ENCODE measurements at regions not wholly inside any gene's neighbourhood (a gene's known extent, or its start where the extent isn't known, plus 50 kb on each side); places are given as distances from the start of the nearest gene placed in this dataset.

DNA sequence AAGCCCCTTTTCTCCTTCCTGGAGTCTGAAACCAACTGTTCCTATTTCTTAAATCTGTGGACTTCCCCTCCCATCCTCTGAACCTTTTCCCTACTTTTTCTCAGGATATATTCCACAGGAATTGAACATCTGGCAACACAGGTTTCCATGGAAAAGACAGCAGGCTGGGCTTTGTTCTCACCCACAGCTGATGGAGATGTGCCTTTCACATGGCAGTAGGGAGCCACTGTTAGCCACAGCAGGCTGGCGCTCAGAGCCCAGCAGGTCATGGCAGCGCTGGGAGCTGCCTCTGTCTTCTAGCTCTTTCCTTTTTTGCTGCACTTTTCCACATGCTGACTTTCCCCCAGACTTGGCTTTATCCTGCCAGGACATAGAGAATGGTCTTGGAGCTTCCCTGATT, 116.4 kb upstream of the NLRP1 start:
- Histone ChIP-seq H3K4me2 (ENCODE audit: low read depth, low read length, poor library complexity, severe bottlenecking) (no peak overlapping the region), H3K9me3 (ENCODE audit: insufficient read depth, low read length) (no peaks in the 10 kb centered on the region), H3K27me3 (ENCODE audit: low read length) (no peaks in the 10 kb centered on the region), H3K36me3 (ENCODE audit: low read length) (no peaks in the 10 kb centered on the region), H3K9ac (ENCODE audit: low read length) (no peak overlapping the region), H3F3A (ENCODE audit: insufficient read depth) (no peaks in the 10 kb centered on the region), H3K9me2 (replicated peaks; ENCODE audit: insufficient read depth, low read length) (no peaks in the 10 kb centered on the region), H4K20me1 (ENCODE audit: low read depth, low read length) (no peaks in the 10 kb centered on the region), H3K27ac (ENCODE audit: low read depth, low read length) (no peak overlapping the region), H2AFZ (ENCODE audit: low read depth, low read length, severe bottlenecking) (no peak overlapping the region), H3K4me3 (ENCODE audit: insufficient read depth, low read length, poor library complexity, severe bottlenecking) (no peak overlapping the region), H3K79me2 (ENCODE audit: insufficient read depth, low read length) (no peaks in the 10 kb centered on the region)
- TF ChIP-seq, protein P1, sequence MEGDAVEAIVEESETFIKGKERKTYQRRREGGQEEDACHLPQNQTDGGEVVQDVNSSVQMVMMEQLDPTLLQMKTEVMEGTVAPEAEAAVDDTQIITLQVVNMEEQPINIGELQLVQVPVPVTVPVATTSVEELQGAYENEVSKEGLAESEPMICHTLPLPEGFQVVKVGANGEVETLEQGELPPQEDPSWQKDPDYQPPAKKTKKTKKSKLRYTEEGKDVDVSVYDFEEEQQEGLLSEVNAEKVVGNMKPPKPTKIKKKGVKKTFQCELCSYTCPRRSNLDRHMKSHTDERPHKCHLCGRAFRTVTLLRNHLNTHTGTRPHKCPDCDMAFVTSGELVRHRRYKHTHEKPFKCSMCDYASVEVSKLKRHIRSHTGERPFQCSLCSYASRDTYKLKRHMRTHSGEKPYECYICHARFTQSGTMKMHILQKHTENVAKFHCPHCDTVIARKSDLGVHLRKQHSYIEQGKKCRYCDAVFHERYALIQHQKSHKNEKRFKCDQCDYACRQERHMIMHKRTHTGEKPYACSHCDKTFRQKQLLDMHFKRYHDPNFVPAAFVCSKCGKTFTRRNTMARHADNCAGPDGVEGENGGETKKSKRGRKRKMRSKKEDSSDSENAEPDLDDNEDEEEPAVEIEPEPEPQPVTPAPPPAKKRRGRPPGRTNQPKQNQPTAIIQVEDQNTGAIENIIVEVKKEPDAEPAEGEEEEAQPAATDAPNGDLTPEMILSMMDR (IDR thresholded peaks at IDR 0.05; ENCODE audit: insufficient read depth, low read length, poor library complexity, severe bottlenecking), result no peak
- no peak for TF ChIP-seq EZH2phosphoT487 (conservative IDR thresholded peaks at IDR 0.05; ENCODE audit: low read length)

DNA sequence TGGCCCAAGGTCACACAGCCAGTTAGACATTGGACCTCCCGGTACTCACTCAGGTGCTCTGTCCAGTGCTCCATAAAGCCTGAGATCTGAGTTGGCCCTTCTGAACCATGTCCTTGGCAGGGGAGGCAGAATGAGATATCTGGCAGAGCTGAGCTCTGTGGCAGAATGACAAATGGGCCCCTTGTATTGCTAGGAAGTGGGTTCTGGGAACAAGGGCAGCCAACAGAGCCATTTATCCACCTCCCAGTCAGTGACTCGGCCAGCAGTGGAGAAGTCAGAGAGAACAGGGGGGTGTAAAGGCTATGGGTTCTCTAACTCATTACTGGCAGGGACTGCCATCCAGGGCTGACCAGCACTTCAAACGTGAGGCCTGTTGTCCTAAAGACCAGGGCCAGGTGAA, 117.1 kb upstream of the NLRP1 start:
- TF ChIP-seq, protein P1 (IDR thresholded peaks at IDR 0.05; ENCODE audit: insufficient read depth, low read length, poor library complexity, severe bottlenecking), result no peak
- no peak for TF ChIP-seq EZH2phosphoT487 (conservative IDR thresholded peaks at IDR 0.05; ENCODE audit: low read length)
- no peak overlapping the region for H3K4me3 ChIP-seq (ENCODE audit: insufficient read depth, low read length, poor library complexity, severe bottlenecking)
- H3K4me2 ChIP-seq (ENCODE audit: low read depth, low read length, poor library complexity, severe bottlenecking), result no peak overlapping the region

DNA sequence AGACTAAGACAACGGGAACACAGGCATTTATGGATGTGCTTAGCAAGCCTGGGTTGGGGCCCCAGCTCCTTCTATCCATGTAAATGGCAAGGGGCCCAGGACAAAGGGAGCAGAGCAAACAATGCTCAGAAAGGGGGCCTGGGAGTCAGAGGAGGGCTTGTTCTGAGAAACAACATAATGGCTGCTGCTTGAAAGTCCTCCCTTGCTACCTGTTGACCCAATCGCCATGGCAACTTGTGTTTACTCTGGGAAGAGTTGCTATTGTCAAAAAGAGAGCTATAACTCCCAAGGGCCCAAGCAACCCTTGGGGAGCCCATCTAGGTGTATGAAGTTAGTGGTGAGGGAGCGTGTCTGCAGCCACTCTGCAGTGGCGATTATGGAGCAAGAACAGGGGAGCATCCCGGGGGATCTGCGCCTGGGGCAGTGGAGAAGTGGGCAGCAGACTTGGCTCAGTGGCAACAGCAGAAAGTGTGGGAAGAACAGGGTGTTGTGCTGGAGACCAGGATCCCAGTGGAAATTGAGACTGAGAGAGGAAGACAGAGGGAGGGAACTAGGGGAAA, 118.7 kb upstream of the NLRP1 start:
- Histone ChIP-seq H4K20me1 (ENCODE audit: low read depth, low read length) (no peaks in the 10 kb centered on the region), H3K36me3 (ENCODE audit: low read length) (no peaks in the 10 kb centered on the region), H3F3A (ENCODE audit: insufficient read depth) (no peaks in the 10 kb centered on the region), H3K27ac (ENCODE audit: low read depth, low read length) (no peak overlapping the region), H3K4me2 (ENCODE audit: low read depth, low read length, poor library complexity, severe bottlenecking) (no peak overlapping the region), H3K79me2 (ENCODE audit: insufficient read depth, low read length) (no peaks in the 10 kb centered on the region), H3K9me2 (replicated peaks; ENCODE audit: insufficient read depth, low read length) (no peaks in the 10 kb centered on the region), H3K27me3 (ENCODE audit: low read length) (no peaks in the 10 kb centered on the region), H2AFZ (ENCODE audit: low read depth, low read length, severe bottlenecking) (no peak overlapping the region), H3K9ac (ENCODE audit: low read length) (no peak overlapping the region), H3K9me3 (ENCODE audit: insufficient read depth, low read length) (no peaks in the 10 kb centered on the region), H3K4me3 (ENCODE audit: insufficient read depth, low read length, poor library complexity, severe bottlenecking) (no peak overlapping the region)
- TF ChIP-seq, protein P1 (IDR thresholded peaks at IDR 0.05; ENCODE audit: insufficient read depth, low read length, poor library complexity, severe bottlenecking), result no peak
- no peak for TF ChIP-seq EZH2phosphoT487 (conservative IDR thresholded peaks at IDR 0.05; ENCODE audit: low read length)

More for the DNA sequence above, 117.1 kb upstream of the NLRP1 start:
- Histone ChIP-seq H2AFZ (ENCODE audit: low read depth, low read length, severe bottlenecking) (no peak overlapping the region), H3K9me3 (ENCODE audit: insufficient read depth, low read length) (no peaks in the 10 kb centered on the region), H3K9me2 (replicated peaks; ENCODE audit: insufficient read depth, low read length) (no peaks in the 10 kb centered on the region), H3K36me3 (ENCODE audit: low read length) (no peaks in the 10 kb centered on the region), H3F3A (ENCODE audit: insufficient read depth) (no peaks in the 10 kb centered on the region), H3K27ac (ENCODE audit: low read depth, low read length) (no peak overlapping the region), H3K9ac (ENCODE audit: low read length) (no peak overlapping the region), H3K27me3 (ENCODE audit: low read length) (no peaks in the 10 kb centered on the region), H3K79me2 (ENCODE audit: insufficient read depth, low read length) (no peaks in the 10 kb centered on the region), H4K20me1 (ENCODE audit: low read depth, low read length) (no peaks in the 10 kb centered on the region)

Data from SU-DHL-6 (cell line).